CD4-positive, alpha-beta T cell treated with Interleukin-1 beta for 1 hour (primary cell): ENCODE measurements at regions not wholly inside any gene's neighbourhood (a gene's known extent, or its start where the extent isn't known, plus 50 kb on each side); places are given as distances from the start of the nearest gene placed in this dataset.

Experiments
- DNase-seq, 2 donors: peaks; one replicate each; pipeline ENCODE4 v3.0.0-alpha.2; 2020 to 2022

DNA sequence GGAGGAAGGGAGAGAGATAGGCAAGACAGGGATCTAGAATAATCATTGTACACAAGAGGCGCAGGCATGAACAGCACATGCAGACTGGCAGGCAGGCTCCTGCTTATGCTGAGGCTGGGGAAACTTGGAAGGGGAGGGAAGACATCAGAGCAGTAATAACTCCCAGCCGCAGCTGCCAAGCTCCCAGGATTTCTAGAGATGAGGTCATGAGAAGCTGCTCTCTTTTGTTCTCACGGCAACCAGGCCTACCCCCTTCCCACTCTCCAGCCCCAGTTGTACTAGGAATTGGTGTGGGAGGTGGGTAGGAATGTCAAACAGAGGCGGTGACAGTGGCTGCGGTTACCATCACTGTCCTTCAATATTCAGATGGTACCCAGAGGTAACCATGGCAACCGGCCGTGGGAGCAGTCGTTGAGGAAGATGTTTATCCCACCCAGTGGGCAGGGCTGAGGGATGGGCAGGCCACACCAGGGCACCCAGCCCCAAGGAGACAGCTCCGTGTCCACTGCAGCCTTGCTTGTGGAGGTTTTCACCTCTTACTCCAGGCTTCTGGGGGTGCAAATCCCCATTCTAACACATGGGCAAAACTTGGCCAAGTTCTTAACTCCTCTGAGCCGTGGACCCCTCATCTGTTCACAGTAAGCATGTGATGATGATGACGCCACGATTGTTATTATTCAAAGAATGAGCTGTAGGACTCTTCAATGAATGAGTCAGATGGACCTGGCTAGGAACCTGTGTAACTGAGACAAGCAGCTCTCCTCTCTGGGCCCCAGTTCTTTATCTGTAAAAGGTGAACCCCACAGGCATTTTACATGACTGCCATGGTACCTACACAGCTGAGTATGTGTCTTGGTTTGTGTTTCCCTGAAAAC, 360.8 kb upstream of the PROK2 start:
- DNase-seq, result no peak

GRCh38 chr3:72144773-72145505, 360.0 kb upstream of the PROK2 start:
- no peak for DNase-seq

DNA sequence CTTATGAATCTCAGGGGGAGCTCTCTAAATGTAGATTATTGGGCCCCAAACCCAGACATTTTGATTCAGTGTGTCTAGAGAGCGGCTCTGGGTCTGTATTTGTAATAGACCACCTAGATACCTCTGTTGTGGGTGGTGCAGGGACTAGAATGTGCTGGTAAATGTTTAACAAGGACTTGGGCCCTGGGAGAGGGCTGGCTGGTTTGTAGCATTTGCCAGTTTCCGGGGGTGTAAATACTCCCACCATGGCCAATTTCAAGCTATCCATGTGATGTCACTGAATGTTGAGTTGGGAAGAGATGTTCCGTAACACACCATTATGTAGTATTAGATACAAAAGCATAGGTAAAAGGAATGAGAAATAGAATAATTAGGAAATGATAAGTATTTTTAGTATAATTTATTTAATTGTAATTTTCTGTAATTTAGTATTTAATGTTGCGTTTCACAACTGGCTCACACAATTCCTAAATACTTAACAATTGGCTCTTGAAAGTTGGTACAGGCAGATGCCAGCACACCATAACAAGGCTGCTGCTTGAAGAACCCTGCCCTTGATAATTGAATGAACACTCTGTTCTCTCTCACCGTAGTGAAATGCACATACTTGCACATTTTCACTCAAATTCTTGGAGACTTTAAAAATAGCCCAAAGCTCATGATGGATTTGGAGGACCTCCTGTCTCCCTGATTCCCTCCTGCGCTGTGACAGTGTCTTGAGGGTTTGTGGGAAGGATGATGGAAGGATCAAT, 359.2 kb upstream of the PROK2 start:
- no peak for DNase-seq

DNA sequence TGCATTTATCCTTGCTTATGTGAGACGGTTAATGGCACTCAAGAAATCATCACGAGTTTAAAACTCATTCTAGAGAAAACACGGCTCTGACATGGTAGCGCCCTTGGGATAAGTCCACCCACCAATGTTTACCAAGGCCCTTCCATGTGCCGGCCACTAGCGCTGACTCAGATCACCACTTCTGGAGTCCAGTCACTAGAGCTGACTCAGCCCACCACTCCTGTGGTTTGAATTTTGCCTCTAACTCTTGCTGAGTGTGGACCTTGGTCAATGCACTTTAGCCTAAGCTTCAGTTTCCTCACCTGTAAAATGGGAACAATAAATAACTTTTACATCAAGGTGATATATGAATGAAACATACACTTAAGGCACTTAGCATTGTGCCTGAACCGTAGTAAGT, 358.4 kb upstream of the PROK2 start:
- DNase-seq, result no peak

GRCh38 chr3:72142028-72142427, 357.1 kb upstream of the PROK2 start:
- DNase-seq, result no peak

DNA sequence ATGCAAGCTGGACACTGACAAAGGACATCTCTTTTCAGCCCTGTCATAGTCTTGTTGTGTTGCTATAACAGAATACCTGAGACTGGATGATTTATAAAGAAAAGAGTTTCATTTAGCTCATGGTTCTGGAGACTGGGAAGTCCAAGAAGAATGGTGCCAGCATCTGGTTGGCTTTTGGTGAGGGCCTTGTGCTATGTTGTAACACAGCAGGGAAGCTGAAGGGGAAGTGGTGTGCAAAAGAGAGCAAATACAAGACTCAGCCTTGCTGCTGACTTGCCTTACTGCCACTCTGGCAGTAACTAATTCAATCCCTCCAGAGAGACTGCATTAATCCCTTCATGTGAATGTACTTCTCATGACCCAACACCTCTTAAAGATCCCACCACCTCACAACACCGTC, 356.3 kb upstream of the PROK2 start:
- no peak for DNase-seq

DNA sequence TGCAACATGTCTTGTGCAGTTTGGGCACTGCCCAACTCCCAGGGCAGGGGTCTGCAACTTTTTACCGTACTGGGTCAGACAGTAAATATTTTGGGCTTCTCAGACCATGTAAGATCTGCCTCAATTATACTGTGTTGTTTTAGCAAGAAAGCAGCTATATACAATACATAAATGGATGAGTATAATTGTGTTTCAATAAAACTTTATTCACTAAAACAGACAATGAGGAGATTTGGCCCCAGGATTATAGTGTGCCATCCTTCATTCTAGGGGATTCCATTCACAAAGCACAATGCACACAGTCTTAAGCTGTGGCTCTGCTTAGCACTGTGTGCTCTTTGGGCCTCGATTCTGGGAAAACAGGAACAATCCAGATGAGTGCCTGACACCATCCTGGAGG, 354.4 kb upstream of the PROK2 start:
- DNase-seq, result no peak

DNA sequence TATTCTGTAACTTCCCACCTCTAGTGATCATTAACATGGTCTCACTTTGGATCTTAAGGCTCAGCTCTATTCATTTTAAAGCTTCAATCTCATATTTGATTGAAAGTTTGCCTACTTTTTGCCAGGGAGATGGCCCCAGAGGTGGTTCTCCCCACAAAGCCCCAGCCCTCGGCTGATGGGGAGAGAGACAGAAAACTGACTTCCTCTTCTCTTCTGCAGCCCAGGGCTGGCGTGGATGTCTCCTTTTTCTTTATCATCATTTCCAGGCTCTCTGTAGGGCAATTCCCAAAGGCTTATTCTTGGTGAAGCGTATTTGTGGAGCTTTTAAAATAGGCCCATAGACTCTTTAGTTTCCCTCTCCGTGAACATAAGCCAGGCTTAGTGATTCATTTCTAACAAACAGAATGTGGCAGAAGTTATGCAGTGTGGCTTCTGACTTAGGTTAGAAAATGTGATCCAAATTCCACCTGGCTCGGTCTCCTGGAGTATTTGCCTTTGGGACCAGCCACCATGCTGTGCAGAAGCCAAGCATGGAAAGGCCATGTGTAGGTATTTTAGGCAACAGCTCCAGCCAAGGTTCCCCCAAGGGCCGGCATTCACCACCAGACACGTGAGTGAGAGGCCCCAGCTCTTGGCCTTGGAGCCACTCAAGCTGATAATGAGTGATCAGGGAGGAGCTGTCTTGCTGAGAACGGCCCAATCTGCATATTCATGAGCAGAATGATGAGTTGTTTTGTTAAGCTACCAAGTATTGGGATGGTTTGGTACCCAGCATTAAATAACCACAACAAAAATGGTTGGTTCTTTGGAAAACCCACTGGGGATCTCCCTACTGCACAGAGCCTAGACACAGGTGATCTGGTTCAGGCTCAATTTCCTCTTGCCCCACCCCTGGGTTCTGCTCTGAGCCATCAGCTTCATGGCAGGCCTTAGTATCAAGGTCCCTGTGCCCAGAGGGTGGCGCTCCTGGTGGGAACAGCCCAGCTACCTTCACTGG, 353.2 kb upstream of the PROK2 start:
- DNase-seq, result no peak

GRCh38 chr3:72135636-72136035, 350.7 kb upstream of the PROK2 start:
- no peak for DNase-seq

- DNase-seq, result no peak
These were observed 350.1 kb upstream of the PROK2 start for GRCh38 chr3:72134989-72135451.

DNA sequence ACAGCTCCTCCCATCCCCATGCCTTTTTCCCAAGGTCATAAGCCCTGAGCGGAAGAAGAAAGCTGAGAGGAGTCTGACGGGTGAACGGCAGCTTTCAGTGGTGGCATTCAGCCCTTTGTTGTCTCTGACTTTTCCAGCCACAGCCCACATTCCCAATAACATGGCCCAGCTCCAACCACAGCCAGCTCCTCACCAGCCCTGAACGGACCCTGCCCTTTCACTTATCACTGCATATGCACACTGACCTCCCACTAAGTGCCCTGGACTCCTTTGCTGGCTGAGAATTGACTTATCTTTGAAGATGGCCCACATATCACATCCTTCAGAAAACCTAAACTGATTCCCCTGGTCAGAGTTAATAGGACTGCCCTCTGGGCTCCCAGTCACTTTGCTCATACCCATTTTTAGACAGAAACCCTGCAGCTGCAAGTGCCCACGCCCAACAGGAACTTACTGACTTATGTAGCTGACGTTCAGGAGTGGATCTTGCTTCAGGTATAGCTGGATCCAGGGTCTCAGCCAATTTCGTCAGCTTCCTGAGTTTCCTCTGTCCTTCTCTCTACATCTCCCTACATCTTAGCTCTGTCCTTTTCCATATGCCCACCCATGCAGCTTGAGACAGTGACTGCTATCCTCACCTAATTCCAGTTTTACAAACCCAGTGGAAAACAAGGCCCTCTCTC, 348.5 kb upstream of the PROK2 start:
- no peak for DNase-seq

DNA sequence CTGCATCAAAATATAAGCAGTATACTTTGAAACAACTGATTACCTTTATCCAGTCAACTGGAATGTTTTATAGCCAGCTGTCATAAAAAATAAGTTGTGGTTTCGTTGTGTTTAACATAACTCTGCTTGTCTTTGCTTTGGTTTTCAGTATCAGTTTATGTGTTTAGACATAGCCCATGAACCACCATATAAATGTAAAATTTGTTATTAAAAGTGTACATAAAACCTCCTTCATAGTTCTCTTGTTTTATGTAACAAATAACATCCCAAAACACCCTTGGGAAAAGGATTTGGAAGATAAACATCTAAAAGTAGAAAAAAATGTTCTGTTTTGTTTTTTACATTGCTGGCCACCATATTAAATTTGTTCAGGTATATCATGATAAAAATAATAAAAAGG, 347.0 kb upstream of the PROK2 start:
- DNase-seq, result no peak

DNA sequence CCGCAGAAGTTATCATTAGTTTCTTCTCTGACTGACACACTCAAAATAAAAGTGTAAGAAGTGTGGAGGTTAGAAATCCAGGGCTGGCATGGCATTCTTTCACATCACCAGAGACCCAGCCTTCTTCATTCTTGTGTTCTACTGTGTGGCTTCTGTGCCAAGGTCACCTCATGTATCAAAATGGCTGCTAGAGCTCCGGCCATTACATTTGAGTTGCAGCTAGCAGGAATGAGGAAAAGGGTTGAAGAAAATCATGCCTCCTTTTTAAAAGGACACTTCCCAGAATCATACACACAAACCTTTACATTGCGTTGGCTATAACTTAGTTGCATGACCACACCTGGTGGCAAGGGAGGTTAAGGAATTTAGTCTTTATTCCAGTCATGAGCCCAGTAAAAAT, 345.6 kb upstream of the PROK2 start:
- no peak for DNase-seq

GRCh38 chr3:72129501-72130094, 344.6 kb upstream of the PROK2 start:
- no peak for DNase-seq

DNA sequence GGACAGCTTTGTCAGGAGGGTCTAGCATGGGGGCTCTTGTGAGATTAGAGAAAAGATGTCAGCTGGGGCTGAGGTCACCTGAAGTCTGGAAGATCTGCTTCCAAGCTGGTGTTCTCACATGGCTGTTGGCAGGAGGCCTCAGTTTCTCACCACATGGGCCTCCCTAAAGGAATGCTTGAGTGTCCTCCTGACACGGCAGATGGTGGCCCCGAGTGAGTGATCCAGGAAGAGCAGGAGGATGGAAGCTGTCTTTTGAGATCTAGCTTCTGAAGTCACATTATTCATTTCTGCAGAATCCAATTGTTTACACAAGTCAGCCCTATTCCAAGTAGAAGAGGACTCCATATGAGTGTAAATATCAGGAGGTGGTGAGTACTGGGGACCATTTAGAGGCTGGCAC, 344.0 kb upstream of the PROK2 start:
- no peak for DNase-seq

- peak in 1 of 2 donors; percentile 32 for DNase-seq
These were observed 342.9 kb upstream of the PROK2 start for GRCh38 chr3:72127844-72128243.

GRCh38 chr3:72127224-72127612, 342.3 kb upstream of the PROK2 start:
- DNase-seq, result no peak

DNA sequence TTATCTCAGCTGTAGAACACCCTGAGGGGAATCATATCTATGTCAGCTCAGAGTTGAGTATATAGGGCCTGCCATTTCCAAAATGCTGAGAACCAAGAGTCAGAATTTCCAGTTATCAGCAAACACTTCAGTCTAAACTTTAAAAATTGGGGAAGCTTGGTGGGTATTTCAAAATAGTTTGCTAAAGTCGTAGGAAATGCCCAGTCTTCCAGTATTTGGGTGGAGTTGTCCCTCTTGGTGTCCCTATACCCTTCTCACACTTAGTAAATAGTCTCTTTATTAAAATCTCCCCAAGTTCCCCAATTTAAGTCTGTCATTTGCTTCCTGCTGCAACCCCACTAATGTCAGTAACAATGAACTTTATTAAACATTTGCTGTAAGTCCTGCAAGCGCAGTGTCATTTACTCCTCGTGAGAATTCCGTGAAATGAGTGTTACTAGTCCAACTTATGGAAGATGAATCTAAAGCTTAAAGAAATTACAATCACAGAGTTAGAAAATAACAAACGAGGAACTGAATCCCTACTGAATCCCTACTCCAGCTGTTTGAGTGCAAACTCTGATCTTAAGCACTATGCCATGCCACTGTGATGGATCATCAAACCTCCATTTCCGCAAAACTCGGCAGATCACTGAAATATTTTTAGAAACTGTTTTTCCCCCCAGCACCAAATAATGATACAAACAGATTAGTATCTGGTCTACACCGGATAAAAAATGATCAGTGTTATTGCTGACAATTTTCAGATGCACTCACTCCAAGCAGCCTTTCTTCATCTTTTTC, 341.7 kb upstream of the PROK2 start:
- DNase-seq, result no peak

- no peak for DNase-seq
These were observed 339.0 kb upstream of the PROK2 start for GRCh38 chr3:72123908-72124441.
